ENCODE measurements at regions not wholly inside any gene's neighbourhood (a gene's known extent, or its start where the extent isn't known, plus 50 kb on each side); places are given as distances from the start of the nearest gene placed in this dataset.
"Not testable (repeated sequence)": the region's sequence is repeated elsewhere in the genome, so short reads cannot be mapped to it uniquely, and the experiment has no call there.

- DNase-seq, result no peak
Observed at GRCh38 chr4:189869236-189869635, 71.4 kb upstream of the FRG1 start.

- no peak for DNase-seq
Observed at GRCh38 chr4:189870511-189871234, 70.0 kb upstream of the FRG1 start.

- DNase-seq, result no peak
Observed at GRCh38 chr4:189874591-189874990, 66.1 kb upstream of the FRG1 start.

DNA sequence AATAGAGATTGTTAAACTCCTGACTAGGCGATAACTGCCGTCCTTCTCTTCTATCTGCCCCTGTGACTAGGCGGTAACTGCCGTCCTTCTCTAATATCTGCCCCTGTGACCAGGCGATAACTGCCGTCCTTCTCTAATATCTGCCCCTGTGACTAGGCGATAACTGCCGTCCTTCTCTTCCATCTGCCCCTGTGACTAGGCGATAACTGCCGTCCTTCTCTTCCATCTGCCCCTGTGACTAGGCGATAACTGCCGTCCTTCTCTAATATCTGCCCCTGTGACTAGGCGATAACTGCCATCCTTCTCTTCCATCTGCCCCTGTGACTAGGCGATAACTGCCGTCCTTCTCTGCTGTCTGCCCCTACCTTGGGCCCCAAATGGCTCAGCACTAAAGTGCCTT is 59.5 kb upstream of the FRG1 start:
- DNase-seq, result not testable (repeated sequence)

- not testable (repeated sequence) for DNase-seq
Observed at GRCh38 chr4:189888407-189888806, 52.3 kb upstream of the FRG1 start.
